IMR-90 (cell line): ENCODE measurements at regions not wholly inside any gene's neighbourhood (a gene's known extent, or its start where the extent isn't known, plus 50 kb on each side); places are given as distances from the start of the nearest gene placed in this dataset.

Experiments used
- ATAC-seq: fragments of 200-7000 bp; cut with Tn5 transposase; 2 replicates; pipeline ENCODE4 v1.9.1; 2020; ENCODE audit warnings: low read depth, mild to moderate bottlenecking, moderate library complexity
- BruUV-seq: library from RNA; stranded (reverse); fragments of 400-500 nt; replicated peaks from 2 replicates; lab custom pipeline; 2021; lab: Mats Ljungman, UMichigan
- CTCF ChIA-PET: fragments of 300-600 bp; formaldehyde crosslinking; extraction: SDS; loops from one replicate; lab custom pipeline; 2021; ENCODE audit warnings: antibody characterized with exemption; lab: Yijun Ruan, JAX
- POLR2A ChIA-PET: fragments of 300-600 bp; sonication (Branson Sonifier 250); formaldehyde crosslinking; loops from one replicate; lab custom pipeline; 2022; ENCODE audit warnings: antibody characterized with exemption; ENCODE audit not compliant: unreplicated experiment; lab: Charles Lee
- DNase-seq: peaks from one replicate; pipeline ENCODE4 v3.0.0; 2013
- H2AFZ ChIP-seq: replicated peaks from 2 replicates; pipeline ENCODE3; 2013; ENCODE audit warnings: low read length, mild to moderate bottlenecking; ENCODE audit not compliant: poor library complexity
- H2AK5ac ChIP-seq: 2 replicates; pipeline ENCODE4 v1.6.1; 2013; ENCODE audit warnings: low read depth, low read length, inconsistent platforms
- H2AK9ac ChIP-seq: replicated peaks from 2 replicates; pipeline ENCODE3; 2013; ENCODE audit warnings: mild to moderate bottlenecking, low read depth, low read length, moderate library complexity; ENCODE audit not compliant: poor library complexity
- H2BK120ac ChIP-seq: 2 replicates; pipeline ENCODE4 v1.6.1; 2013; ENCODE audit warnings: low read depth, low read length, inconsistent platforms
- H2BK15ac ChIP-seq: 3 replicates; pipeline ENCODE4 v1.6.1; 2013; ENCODE audit warnings: low read depth, low read length, inconsistent platforms
- H2BK20ac ChIP-seq: 2 replicates; pipeline ENCODE4 v1.6.1; 2013; ENCODE audit warnings: low read depth, mild to moderate bottlenecking, inconsistent platforms, low read length, moderate library complexity
- H2BK5ac ChIP-seq: 2 replicates; pipeline ENCODE4 v1.6.1; 2013; ENCODE audit warnings: mild to moderate bottlenecking, low read depth, low read length, inconsistent platforms; ENCODE audit not compliant: poor library complexity, severe bottlenecking
- H3K14ac ChIP-seq: replicated peaks from 2 replicates; pipeline ENCODE4 v1.6.1; 2013; ENCODE audit warnings: low read depth, low read length, inconsistent platforms
- H3K18ac ChIP-seq: 2 replicates; pipeline ENCODE4 v1.6.1; 2013; ENCODE audit warnings: low read depth, low read length, control low read depth
- H3K23ac ChIP-seq: 2 replicates; pipeline ENCODE4 v1.6.1; 2013; ENCODE audit warnings: low read depth, low read length, inconsistent platforms
- H3K27ac ChIP-seq: 2 replicates; pipeline ENCODE4 v1.5.1; 2013; ENCODE audit warnings: mild to moderate bottlenecking, control low read depth, low read length; ENCODE audit not compliant: insufficient read depth
- H3K27me3 ChIP-seq: 2 replicates; pipeline ENCODE4 v1.6.1; 2013; ENCODE audit warnings: low read length; ENCODE audit not compliant: control insufficient read depth, insufficient read depth
- H3K36me3 ChIP-seq: 2 replicates; pipeline ENCODE4 v1.6.1; 2013; ENCODE audit warnings: low read length, mixed read lengths; ENCODE audit not compliant: control insufficient read depth, insufficient read depth
- H3K4ac ChIP-seq: 2 replicates; pipeline ENCODE4 v1.6.1; 2013; ENCODE audit warnings: low read depth, low read length, inconsistent platforms
- H3K4me1 ChIP-seq: 2 replicates; pipeline ENCODE4 v1.6.1; 2013; ENCODE audit warnings: low read length, mixed read lengths; ENCODE audit not compliant: control insufficient read depth, insufficient read depth
- H3K4me2 ChIP-seq: 2 replicates; pipeline ENCODE4 v1.6.1; 2013; ENCODE audit warnings: low read depth, mild to moderate bottlenecking, control low read depth, low read length, moderate library complexity
- H3K4me3 ChIP-seq: 2 replicates; pipeline ENCODE4 v1.5.1; 2013; ENCODE audit warnings: low read depth, mild to moderate bottlenecking, control low read depth, low read length, moderate library complexity; ENCODE audit not compliant: insufficient read depth
- H3K56ac ChIP-seq: 2 replicates; pipeline ENCODE4 v1.6.1; 2013; ENCODE audit warnings: low read length, inconsistent platforms; ENCODE audit not compliant: insufficient read depth; ENCODE audit errors: extremely low read depth
- H3K79me1 ChIP-seq, 2 experiments: 2 replicates each; pipeline ENCODE4 v1.6.1; 2013; ENCODE audit warnings: low read length in 2 of 2, inconsistent platforms in 1 of 2, low read depth in 1 of 2
- H3K9ac ChIP-seq: 2 replicates; pipeline ENCODE4 v1.6.1; 2013; ENCODE audit warnings: low read depth, low read length, control low read depth
- H3K9me1 ChIP-seq: 2 replicates; pipeline ENCODE4 v1.6.1; 2013; ENCODE audit warnings: low read length, inconsistent platforms; ENCODE audit not compliant: insufficient read depth
- H3K9me3 ChIP-seq: 2 replicates; pipeline ENCODE4 v1.6.1; 2013; ENCODE audit warnings: low read length; ENCODE audit not compliant: control insufficient read depth, insufficient read depth
- H4K20me1 ChIP-seq: 2 replicates; pipeline ENCODE4 v1.6.1; 2013; ENCODE audit warnings: low read length, inconsistent platforms; ENCODE audit not compliant: insufficient read depth
- H4K5ac ChIP-seq: 2 replicates; pipeline ENCODE4 v1.6.1; 2013; ENCODE audit warnings: mild to moderate bottlenecking, low read depth, low read length, control low read depth
- H4K8ac ChIP-seq, 2 experiments: 2 replicates each; pipeline ENCODE4 v1.6.1; 2013; ENCODE audit warnings: low read depth in 2 of 2, low read length in 2 of 2, control low read depth in 1 of 2, inconsistent platforms in 1 of 2
- H4K91ac ChIP-seq: 2 replicates; pipeline ENCODE4 v1.6.1; 2013; ENCODE audit warnings: low read depth, low read length, inconsistent platforms; ENCODE audit not compliant: insufficient read depth
- BHLHE40 ChIP-seq: fragments of 150-350 bp; IDR thresholded peaks from 2 replicates; pipeline ENCODE4 v1.6.1; 2016; ENCODE audit warnings: mild to moderate bottlenecking, low read depth, low read length
- MAFK ChIP-seq: IDR thresholded peaks from 2 replicates; pipeline ENCODE4 v1.6.1; 2012; ENCODE audit warnings: low read depth, low read length, improper control_type of control experiment
- POLR2A ChIP-seq: IDR thresholded peaks from 2 replicates; pipeline ENCODE4 v1.6.1; 2012; ENCODE audit warnings: mild to moderate bottlenecking, low read depth, low read length
- WGBS, 2 experiments: methylation state at CpG; one replicate each; pipeline versions ENCODE4 v1.1.5 to v1.1.7; 2013; ENCODE audit warnings: missing lambda C conversion rate in 2 of 2; ENCODE audit not compliant: insufficient read length in 1 of 2; ENCODE audit errors: extremely low coverage in 2 of 2; 5-methylcytosine and 5-hydroxymethylcytosine counted together
- dilution Hi-C: fragments of 300-500 bp; cut with HindIII; formaldehyde crosslinking; loops from one replicate; pipeline ENCODE4 v1.14.3; 2018; ENCODE audit warnings: low sequenced_read_pairs; ENCODE audit not compliant: unreplicated experiment
- in situ Hi-C: fragments of 300-500 bp; cut with MboI; formaldehyde crosslinking; loops from 3 replicates; pipeline ENCODE4 v1.14.3; 2019; ENCODE audit warnings: low sequenced_read_pairs, inconsistent platforms, mixed read lengths
- intact Hi-C: fragments of 100-400 bp; cut with micrococcal nuclease; formaldehyde crosslinking; loops from 2 replicates; pipeline ENCODE4 v1.10.0; 2022
- TF ChIP-seq, protein P1 (sequence below): fragments of 150-350 bp; IDR thresholded peaks from 2 replicates; pipeline ENCODE4 v1.6.1; 2017; ENCODE audit warnings: mild to moderate bottlenecking, antibody characterized with exemption, low read length, low read depth

DNA sequence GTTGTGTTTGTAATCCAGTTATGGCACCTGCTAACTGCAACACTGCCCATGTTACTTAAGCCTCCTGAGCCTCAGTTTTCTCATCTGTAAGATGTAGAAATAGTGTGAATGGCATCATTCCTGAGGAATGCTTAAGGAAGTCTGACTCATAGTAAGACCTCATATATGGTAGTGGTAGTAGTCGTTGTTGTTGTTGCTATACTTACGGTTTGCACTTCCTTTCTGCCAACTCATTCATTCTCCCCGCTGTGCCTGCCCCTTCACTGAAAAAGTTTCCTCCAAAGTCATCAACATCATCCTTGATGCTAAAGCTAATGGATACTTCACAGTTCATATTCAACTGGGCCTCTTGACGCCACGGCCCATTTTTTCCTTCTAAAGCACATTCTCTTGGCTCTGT is 54.2 kb upstream of the SPANXN3 start:
- no TSS peak for BruUV-seq
- H2BK120ac ChIP-seq, result no peak overlapping the region
- H3K4me1 ChIP-seq, result no peaks in the 10 kb centered on the region
- H3K4me2 ChIP-seq, result no peak overlapping the region
- TF ChIP-seq, protein P1, sequence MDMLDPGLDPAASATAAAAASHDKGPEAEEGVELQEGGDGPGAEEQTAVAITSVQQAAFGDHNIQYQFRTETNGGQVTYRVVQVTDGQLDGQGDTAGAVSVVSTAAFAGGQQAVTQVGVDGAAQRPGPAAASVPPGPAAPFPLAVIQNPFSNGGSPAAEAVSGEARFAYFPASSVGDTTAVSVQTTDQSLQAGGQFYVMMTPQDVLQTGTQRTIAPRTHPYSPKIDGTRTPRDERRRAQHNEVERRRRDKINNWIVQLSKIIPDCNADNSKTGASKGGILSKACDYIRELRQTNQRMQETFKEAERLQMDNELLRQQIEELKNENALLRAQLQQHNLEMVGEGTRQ, result no peak
- no peak for TF ChIP-seq BHLHE40
- TF ChIP-seq MAFK, result no peak
- no peak for TF ChIP-seq POLR2A
- H3K9me1 ChIP-seq, result no peaks in the 10 kb centered on the region
- no peak overlapping the region for H3K23ac ChIP-seq
- in situ Hi-C loops, result no loop called here
- no peaks in the 10 kb centered on the region for H3K27me3 ChIP-seq
- dilution Hi-C loops, result no loop called here
- H3K27ac ChIP-seq, result no peak overlapping the region
- no peak overlapping the region for H3K56ac ChIP-seq
- no peak overlapping the region for H3K18ac ChIP-seq
- POLR2A ChIA-PET, result no interaction called here
- no peak overlapping the region for H4K5ac ChIP-seq
- H2AK5ac ChIP-seq, result no peak overlapping the region
- H4K20me1 ChIP-seq, result no peaks in the 10 kb centered on the region
- no peak overlapping the region for H4K8ac ChIP-seq
- CTCF ChIA-PET, result no interaction called here
- no peak overlapping the region for H2BK15ac ChIP-seq
- DNase-seq, result no peak
- H4K91ac ChIP-seq, result no peak overlapping the region
- 80% methylated on average over 1 of the region's 5 CpGs; no CpG with 5 or more reads in 1 of the 2 experiments for WGBS, 2 experiments
- H3K14ac ChIP-seq, result no peak overlapping the region
- peaks cover 4% of the 10 kb centered on the region for H3K9me3 ChIP-seq
- intact Hi-C loops, result no loop called here
- no peak overlapping the region for H3K4ac ChIP-seq
- no peak for ATAC-seq
- no peaks in the 10 kb centered on the region for H3K79me1 ChIP-seq
- no peak overlapping the region for H2AFZ ChIP-seq
- H3K4me3 ChIP-seq, result no peak overlapping the region
- no peak overlapping the region for H3K9ac ChIP-seq
- no peaks in the 10 kb centered on the region for H3K36me3 ChIP-seq
- H2BK20ac ChIP-seq, result no peak overlapping the region
- no peak overlapping the region for H2AK9ac ChIP-seq
- H2BK5ac ChIP-seq, result no peak overlapping the region
